GM23338 (cell line): ENCODE measurements at regions not wholly inside any gene's neighbourhood (a gene's known extent, or its start where the extent isn't known, plus 50 kb on each side); places are given as distances from the start of the nearest gene placed in this dataset.

Experiments used
- ATAC-seq: fragments of 200-7000 bp; cut with Tn5 transposase; 3 replicates; pipeline ENCODE4 v1.9.1; 2020
- DNase-seq: peaks from one replicate; pipeline ENCODE4 v3.0.0-alpha.2; 2015; ENCODE audit warnings: low spot score
- H2AFZ ChIP-seq: fragments of 200-600 bp; sonication (generic); 2 replicates; pipeline ENCODE4 v1.8.0; 2016; ENCODE audit warnings: antibody characterized with exemption, mild to moderate bottlenecking, moderate library complexity
- H3F3A ChIP-seq: fragments of 200-600 bp; sonication (generic); replicated peaks from 2 replicates; pipeline ENCODE4 v1.8.0; 2017; ENCODE audit warnings: antibody characterized with exemption, mixed run types, low read depth
- H3K27ac ChIP-seq: fragments of 200-600 bp; sonication (generic); 2 replicates; pipeline ENCODE4 v1.6.1; 2016; ENCODE audit warnings: low read depth
- H3K27me3 ChIP-seq: fragments of 200-600 bp; sonication (generic); 2 replicates; pipeline ENCODE4 v1.8.0; 2016; ENCODE audit warnings: mild to moderate bottlenecking, mixed run types, moderate library complexity; ENCODE audit not compliant: insufficient read depth
- H3K36me3 ChIP-seq: fragments of 200-600 bp; sonication (generic); 2 replicates; pipeline ENCODE4 v1.8.0; 2016; ENCODE audit warnings: mild to moderate bottlenecking; ENCODE audit not compliant: insufficient read depth
- H3K4me1 ChIP-seq: fragments of 200-600 bp; sonication (generic); 2 replicates; pipeline ENCODE4 v1.8.0; 2016; ENCODE audit warnings: mild to moderate bottlenecking, moderate library complexity; ENCODE audit not compliant: insufficient read depth
- H3K4me2 ChIP-seq: fragments of 200-600 bp; sonication (generic); 2 replicates; pipeline ENCODE4 v1.7.1; 2017; ENCODE audit warnings: mixed run types
- H3K4me3 ChIP-seq: fragments of 200-600 bp; sonication (generic); 2 replicates; pipeline ENCODE4 v1.6.1; 2016; ENCODE audit warnings: mixed run types
- H3K79me2 ChIP-seq: fragments of 200-600 bp; sonication (generic); replicated peaks from 2 replicates; pipeline ENCODE4 v1.8.0; 2017; ENCODE audit warnings: mild to moderate bottlenecking; ENCODE audit not compliant: insufficient read depth
- H3K9me2 ChIP-seq: fragments of 200-600 bp; sonication (generic); 2 replicates; pipeline ENCODE4 v1.8.0; 2017; ENCODE audit not compliant: insufficient read depth
- H4K20me1 ChIP-seq: fragments of 200-600 bp; sonication (generic); replicated peaks from 2 replicates; pipeline ENCODE4 v1.8.0; 2017; ENCODE audit warnings: mild to moderate bottlenecking; ENCODE audit not compliant: insufficient read depth
- H3K27ac Mint-ChIP-seq: 2 replicates; pipeline ENCODE4 v1.8.0; 2020; ENCODE audit warnings: inconsistent platforms, mild to moderate bottlenecking, moderate library complexity, mixed read lengths
- H3K27me3 Mint-ChIP-seq: 3 replicates; pipeline ENCODE4 v1.8.0; 2022; ENCODE audit warnings: low read depth, mild to moderate bottlenecking, moderate library complexity, mixed read lengths, inconsistent platforms; ENCODE audit not compliant: insufficient read depth, poor library complexity
- H3K36me3 Mint-ChIP-seq: 3 replicates; pipeline ENCODE4 v1.8.0; 2021; ENCODE audit warnings: low read depth, mild to moderate bottlenecking, inconsistent platforms, moderate library complexity, mixed read lengths
- H3K4me1 Mint-ChIP-seq: 3 replicates; pipeline ENCODE4 v1.8.0; 2020; ENCODE audit warnings: mild to moderate bottlenecking, inconsistent platforms, mixed read lengths
- H3K4me3 Mint-ChIP-seq: 3 replicates; pipeline ENCODE4 v1.8.0; 2021; ENCODE audit warnings: moderate library complexity, mild to moderate bottlenecking, inconsistent platforms, mixed read lengths
- H3K9me3 Mint-ChIP-seq: 3 replicates; pipeline ENCODE4 v1.8.0; 2020; ENCODE audit warnings: moderate library complexity, mild to moderate bottlenecking, inconsistent platforms, mixed read lengths
- CREB1 ChIP-seq: fragments of 250-450 bp; sonication (Bioruptor Pico); IDR thresholded peaks from 2 replicates; pipeline ENCODE4 v1.5.0; 2020; ENCODE audit warnings: low read depth, mild to moderate bottlenecking, moderate library complexity
- EZH2 ChIP-seq: fragments of 200-600 bp; sonication (generic); IDR thresholded peaks from one replicate; pipeline ENCODE4 v1.8.0; 2017; ENCODE audit warnings: antibody characterized with exemption, mild to moderate bottlenecking, low read depth; ENCODE audit not compliant: unreplicated experiment
- NANOG ChIP-seq: IDR thresholded peaks from 2 replicates; pipeline ENCODE4 v1.6.1; 2016; ENCODE audit warnings: antibody characterized with exemption, borderline replicate concordance
- POLR2AphosphoS5 ChIP-seq: IDR thresholded peaks from 2 replicates; pipeline ENCODE4 v1.6.1; 2016; ENCODE audit warnings: antibody characterized with exemption, low read depth
- STAT1 ChIP-seq: IDR thresholded peaks from one replicate; pipeline ENCODE4 v1.6.1; 2016; ENCODE audit warnings: antibody characterized with exemption; ENCODE audit not compliant: unreplicated experiment
- ZNF331 ChIP-seq: fragments of 250-450 bp; sonication (Bioruptor Pico); IDR thresholded peaks from 2 replicates; pipeline ENCODE4 v1.5.0; 2020; ENCODE audit warnings: low read depth, mild to moderate bottlenecking, moderate library complexity
- TF ChIP-seq, protein P1 (sequence below): IDR thresholded peaks from one replicate; pipeline ENCODE4 v1.6.1; 2018; ENCODE audit warnings: antibody characterized with exemption; ENCODE audit not compliant: unreplicated experiment
- TF ChIP-seq, protein P2 (sequence below), 2 experiments: fragments of 200-600 bp in 1 of 2; sonication (generic) in 1 of 2; conservative IDR thresholded peaks; 2 replicates each; pipeline versions ENCODE4 v1.5.1 to v1.6.1; 2016 to 2017; ENCODE audit warnings: antibody characterized with exemption in 2 of 2, low read depth in 2 of 2, mild to moderate bottlenecking in 2 of 2, moderate library complexity in 1 of 2
- TF ChIP-seq, protein P3 (sequence below): IDR thresholded peaks from 2 replicates; pipeline ENCODE4 v1.6.1; 2016; ENCODE audit warnings: antibody characterized with exemption
- TF ChIP-seq, protein P4 (sequence below): fragments of 250-450 bp; sonication (Bioruptor Pico); IDR thresholded peaks from 2 replicates; pipeline ENCODE4 v1.5.0; 2020; ENCODE audit warnings: mild to moderate bottlenecking, moderate library complexity

DNA sequence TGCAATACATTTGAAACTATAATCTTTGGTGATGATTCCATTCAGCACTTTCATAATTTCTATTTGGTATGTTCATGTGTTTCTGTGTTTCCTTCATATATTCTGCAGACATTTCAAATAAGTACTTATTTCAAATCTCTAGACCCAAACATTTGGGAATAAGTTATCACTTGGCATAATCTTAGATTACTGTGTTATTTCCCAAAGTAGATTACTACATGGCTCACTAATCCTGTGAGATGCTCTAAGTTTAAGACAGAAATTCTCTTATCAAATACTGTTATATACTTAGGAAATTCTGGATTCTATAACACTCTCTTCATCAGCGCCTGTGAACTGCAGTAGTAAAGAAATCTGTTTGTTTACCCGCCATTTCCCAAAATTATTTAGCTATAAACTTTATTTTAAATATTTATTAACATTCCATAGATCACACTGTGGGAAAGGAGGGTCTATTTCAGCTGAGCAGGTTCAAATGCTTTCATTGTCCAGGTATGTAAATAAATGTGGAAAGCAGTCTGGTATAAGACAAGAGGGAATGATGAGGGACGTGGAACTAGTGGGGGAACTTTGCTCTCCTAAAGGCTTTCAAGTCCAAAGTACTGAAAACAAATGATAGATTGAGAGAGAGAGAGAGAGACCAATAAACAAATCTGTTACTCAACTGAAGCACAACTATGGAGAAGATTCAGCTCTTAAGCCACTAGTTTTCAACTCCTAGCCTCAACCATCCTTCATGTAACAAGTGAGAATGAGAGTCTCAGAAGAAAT, 61.8 kb upstream of the TOM1L1 start:
- H3K4me3 ChIP-seq, result no peak overlapping the region
- no peaks in the 10 kb centered on the region for H3K36me3 ChIP-seq
- H3K4me1 ChIP-seq, result no peaks in the 10 kb centered on the region
- peaks cover 9% of the 10 kb centered on the region; the same call in 2 of the 3 replicates for H3K36me3 Mint-ChIP-seq
- H3K27ac Mint-ChIP-seq, result no peak overlapping the region
- H2AFZ ChIP-seq, result no peak overlapping the region
- no peaks in the 10 kb centered on the region for H3K27me3 ChIP-seq
- H4K20me1 ChIP-seq, result no peaks in the 10 kb centered on the region
- ATAC-seq (no peak), DNase-seq (no peak)
- H3K27ac ChIP-seq, result no peak overlapping the region
- TF ChIP-seq NANOG (no peak), POLR2AphosphoS5 (no peak), STAT1 (no peak), ZNF331 (no peak), CREB1 (no peak), EZH2 (no peak)
- TF ChIP-seq, protein P1, sequence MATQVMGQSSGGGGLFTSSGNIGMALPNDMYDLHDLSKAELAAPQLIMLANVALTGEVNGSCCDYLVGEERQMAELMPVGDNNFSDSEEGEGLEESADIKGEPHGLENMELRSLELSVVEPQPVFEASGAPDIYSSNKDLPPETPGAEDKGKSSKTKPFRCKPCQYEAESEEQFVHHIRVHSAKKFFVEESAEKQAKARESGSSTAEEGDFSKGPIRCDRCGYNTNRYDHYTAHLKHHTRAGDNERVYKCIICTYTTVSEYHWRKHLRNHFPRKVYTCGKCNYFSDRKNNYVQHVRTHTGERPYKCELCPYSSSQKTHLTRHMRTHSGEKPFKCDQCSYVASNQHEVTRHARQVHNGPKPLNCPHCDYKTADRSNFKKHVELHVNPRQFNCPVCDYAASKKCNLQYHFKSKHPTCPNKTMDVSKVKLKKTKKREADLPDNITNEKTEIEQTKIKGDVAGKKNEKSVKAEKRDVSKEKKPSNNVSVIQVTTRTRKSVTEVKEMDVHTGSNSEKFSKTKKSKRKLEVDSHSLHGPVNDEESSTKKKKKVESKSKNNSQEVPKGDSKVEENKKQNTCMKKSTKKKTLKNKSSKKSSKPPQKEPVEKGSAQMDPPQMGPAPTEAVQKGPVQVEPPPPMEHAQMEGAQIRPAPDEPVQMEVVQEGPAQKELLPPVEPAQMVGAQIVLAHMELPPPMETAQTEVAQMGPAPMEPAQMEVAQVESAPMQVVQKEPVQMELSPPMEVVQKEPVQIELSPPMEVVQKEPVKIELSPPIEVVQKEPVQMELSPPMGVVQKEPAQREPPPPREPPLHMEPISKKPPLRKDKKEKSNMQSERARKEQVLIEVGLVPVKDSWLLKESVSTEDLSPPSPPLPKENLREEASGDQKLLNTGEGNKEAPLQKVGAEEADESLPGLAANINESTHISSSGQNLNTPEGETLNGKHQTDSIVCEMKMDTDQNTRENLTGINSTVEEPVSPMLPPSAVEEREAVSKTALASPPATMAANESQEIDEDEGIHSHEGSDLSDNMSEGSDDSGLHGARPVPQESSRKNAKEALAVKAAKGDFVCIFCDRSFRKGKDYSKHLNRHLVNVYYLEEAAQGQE, result no peak
- TF ChIP-seq, protein P2, sequence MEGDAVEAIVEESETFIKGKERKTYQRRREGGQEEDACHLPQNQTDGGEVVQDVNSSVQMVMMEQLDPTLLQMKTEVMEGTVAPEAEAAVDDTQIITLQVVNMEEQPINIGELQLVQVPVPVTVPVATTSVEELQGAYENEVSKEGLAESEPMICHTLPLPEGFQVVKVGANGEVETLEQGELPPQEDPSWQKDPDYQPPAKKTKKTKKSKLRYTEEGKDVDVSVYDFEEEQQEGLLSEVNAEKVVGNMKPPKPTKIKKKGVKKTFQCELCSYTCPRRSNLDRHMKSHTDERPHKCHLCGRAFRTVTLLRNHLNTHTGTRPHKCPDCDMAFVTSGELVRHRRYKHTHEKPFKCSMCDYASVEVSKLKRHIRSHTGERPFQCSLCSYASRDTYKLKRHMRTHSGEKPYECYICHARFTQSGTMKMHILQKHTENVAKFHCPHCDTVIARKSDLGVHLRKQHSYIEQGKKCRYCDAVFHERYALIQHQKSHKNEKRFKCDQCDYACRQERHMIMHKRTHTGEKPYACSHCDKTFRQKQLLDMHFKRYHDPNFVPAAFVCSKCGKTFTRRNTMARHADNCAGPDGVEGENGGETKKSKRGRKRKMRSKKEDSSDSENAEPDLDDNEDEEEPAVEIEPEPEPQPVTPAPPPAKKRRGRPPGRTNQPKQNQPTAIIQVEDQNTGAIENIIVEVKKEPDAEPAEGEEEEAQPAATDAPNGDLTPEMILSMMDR (conservative IDR thresholded peaks at IDR 0.05; ENCODE audit: low read depth in 2 of 2), result no peak
- TF ChIP-seq, protein P3, sequence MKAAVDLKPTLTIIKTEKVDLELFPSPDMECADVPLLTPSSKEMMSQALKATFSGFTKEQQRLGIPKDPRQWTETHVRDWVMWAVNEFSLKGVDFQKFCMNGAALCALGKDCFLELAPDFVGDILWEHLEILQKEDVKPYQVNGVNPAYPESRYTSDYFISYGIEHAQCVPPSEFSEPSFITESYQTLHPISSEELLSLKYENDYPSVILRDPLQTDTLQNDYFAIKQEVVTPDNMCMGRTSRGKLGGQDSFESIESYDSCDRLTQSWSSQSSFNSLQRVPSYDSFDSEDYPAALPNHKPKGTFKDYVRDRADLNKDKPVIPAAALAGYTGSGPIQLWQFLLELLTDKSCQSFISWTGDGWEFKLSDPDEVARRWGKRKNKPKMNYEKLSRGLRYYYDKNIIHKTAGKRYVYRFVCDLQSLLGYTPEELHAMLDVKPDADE, result no peak
- TF ChIP-seq, protein P4, sequence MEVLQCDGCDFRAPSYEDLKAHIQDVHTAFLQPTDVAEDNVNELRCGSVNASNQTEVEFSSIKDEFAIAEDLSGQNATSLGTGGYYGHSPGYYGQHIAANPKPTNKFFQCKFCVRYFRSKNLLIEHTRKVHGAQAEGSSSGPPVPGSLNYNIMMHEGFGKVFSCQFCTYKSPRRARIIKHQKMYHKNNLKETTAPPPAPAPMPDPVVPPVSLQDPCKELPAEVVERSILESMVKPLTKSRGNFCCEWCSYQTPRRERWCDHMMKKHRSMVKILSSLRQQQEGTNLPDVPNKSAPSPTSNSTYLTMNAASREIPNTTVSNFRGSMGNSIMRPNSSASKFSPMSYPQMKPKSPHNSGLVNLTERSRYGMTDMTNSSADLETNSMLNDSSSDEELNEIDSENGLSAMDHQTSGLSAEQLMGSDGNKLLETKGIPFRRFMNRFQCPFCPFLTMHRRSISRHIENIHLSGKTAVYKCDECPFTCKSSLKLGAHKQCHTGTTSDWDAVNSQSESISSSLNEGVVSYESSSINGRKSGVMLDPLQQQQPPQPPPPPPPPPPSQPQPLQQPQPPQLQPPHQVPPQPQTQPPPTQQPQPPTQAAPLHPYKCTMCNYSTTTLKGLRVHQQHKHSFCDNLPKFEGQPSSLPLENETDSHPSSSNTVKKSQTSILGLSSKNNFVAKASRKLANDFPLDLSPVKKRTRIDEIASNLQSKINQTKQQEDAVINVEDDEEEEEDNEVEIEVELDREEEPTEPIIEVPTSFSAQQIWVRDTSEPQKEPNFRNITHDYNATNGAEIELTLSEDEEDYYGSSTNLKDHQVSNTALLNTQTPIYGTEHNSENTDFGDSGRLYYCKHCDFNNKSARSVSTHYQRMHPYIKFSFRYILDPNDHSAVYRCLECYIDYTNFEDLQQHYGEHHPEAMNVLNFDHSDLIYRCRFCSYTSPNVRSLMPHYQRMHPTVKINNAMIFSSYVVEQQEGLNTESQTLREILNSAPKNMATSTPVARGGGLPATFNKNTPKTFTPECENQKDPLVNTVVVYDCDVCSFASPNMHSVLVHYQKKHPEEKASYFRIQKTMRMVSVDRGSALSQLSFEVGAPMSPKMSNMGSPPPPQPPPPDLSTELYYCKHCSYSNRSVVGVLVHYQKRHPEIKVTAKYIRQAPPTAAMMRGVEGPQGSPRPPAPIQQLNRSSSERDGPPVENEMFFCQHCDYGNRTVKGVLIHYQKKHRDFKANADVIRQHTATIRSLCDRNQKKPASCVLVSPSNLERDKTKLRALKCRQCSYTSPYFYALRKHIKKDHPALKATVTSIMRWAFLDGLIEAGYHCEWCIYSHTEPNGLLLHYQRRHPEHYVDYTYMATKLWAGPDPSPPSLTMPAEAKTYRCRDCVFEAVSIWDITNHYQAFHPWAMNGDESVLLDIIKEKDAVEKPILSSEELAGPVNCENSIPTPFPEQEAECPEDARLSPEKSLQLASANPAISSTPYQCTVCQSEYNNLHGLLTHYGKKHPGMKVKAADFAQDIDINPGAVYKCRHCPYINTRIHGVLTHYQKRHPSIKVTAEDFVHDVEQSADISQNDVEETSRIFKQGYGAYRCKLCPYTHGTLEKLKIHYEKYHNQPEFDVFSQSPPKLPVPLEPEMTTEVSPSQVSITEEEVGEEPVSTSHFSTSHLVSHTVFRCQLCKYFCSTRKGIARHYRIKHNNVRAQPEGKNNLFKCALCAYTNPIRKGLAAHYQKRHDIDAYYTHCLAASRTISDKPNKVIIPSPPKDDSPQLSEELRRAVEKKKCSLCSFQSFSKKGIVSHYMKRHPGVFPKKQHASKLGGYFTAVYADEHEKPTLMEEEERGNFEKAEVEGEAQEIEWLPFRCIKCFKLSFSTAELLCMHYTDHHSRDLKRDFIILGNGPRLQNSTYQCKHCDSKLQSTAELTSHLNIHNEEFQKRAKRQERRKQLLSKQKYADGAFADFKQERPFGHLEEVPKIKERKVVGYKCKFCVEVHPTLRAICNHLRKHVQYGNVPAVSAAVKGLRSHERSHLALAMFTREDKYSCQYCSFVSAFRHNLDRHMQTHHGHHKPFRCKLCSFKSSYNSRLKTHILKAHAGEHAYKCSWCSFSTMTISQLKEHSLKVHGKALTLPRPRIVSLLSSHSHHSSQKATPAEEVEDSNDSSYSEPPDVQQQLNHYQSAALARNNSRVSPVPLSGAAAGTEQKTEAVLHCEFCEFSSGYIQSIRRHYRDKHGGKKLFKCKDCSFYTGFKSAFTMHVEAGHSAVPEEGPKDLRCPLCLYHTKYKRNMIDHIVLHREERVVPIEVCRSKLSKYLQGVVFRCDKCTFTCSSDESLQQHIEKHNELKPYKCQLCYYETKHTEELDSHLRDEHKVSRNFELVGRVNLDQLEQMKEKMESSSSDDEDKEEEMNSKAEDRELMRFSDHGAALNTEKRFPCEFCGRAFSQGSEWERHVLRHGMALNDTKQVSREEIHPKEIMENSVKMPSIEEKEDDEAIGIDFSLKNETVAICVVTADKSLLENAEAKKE (CRISPR knock-in tag), result no peak
- H3K9me3 Mint-ChIP-seq, result peaks cover 25% of the 10 kb centered on the region
- H3F3A ChIP-seq, result no peaks in the 10 kb centered on the region
- no peak overlapping the region for H3K4me3 Mint-ChIP-seq
- no peaks in the 10 kb centered on the region for H3K27me3 Mint-ChIP-seq
- H3K79me2 ChIP-seq, result no peaks in the 10 kb centered on the region
- peaks cover 3% of the 10 kb centered on the region; the same call in 2 of the 3 replicates for H3K4me1 Mint-ChIP-seq
- no peaks in the 10 kb centered on the region for H3K9me2 ChIP-seq
- H3K4me2 ChIP-seq, result no peak overlapping the region
